Stimulated activated CD4-positive, alpha-beta T cell treated with anti-CD3 and anti-CD28 coated beads, Interleukin-15, amount 100 ng/mL, for 24 hours (primary cell): ENCODE measurements at regions not wholly inside any gene's neighbourhood (a gene's known extent, or its start where the extent isn't known, plus 50 kb on each side); places are given as distances from the start of the nearest gene placed in this dataset.
"Not testable (repeated sequence)": the region's sequence is repeated elsewhere in the genome, so short reads cannot be mapped to it uniquely, and the experiment has no call there.

ENCODE experiments used
- DNase-seq: peaks from one replicate; pipeline ENCODE4 v3.0.0-alpha.2; 2020

DNA sequence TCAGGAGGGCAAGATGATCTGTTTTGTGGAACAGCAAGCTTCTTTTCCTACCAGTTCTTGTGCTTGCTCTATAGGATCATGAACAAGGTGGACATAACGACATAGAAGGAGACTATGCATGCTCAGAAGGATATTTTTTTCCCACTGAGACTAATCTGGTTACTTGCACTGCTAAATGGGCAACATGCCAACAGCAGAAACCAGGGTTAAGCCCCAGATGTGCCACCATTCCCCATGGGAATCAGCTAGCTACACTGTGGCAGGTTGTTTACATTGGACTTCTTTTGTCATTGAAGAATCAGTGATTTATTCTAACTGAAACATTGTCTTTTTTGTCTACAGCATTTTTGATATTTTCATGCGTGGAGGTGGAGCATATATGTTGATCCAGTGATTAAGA is 165.6 kb downstream of the C4orf33 start:
- DNase-seq: no peak

DNA sequence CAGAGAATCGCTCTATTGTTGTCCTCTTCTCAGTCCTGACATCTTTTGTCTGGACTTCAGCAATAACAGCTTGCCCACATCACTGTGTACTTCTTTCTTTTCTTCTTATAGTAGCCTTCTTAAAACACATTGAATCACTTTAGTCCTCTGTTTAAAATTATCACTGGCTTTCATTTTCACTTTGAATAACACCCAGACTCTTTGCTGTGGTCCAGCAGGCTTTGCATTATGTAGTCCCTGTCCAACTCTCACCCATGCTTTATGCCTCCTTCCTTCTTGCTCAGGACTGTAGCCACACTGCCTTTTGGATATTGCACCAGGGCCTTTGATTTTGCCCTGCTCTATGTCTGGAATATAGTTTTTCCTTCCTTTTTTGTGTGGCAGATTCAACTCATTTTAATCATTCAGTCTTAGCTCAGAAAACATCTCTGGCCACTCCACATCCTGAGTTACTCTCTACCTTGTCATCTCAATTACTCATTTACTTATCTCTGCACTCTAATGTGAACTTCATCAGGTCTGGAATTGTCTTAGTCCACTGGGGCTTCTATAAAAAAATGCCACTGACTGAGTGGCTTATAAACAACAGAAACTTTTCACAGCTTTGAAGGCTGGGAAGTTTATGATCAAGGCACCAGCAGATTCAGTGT is 168.2 kb downstream of the C4orf33 start:
- DNase-seq: no peak

DNA sequence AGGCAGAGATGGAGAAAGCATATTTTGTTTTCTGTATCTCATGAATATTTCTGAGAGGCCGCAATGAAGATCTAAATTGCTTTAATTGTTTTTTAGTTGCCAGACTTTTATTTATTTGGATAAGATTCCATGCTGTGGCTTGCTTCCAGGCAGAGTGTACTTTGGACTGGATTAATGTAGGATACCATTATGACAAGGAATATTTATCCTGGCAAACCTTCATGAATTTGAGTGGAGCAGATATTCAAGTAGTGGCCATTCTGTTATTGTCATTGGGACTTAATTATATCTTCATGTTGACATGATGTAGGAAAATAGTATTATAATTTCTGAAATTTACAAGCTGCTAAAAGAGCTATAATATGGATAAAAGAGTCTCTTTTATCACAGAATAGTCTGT is 182.9 kb downstream of the C4orf33 start:
- no peak for DNase-seq

DNA sequence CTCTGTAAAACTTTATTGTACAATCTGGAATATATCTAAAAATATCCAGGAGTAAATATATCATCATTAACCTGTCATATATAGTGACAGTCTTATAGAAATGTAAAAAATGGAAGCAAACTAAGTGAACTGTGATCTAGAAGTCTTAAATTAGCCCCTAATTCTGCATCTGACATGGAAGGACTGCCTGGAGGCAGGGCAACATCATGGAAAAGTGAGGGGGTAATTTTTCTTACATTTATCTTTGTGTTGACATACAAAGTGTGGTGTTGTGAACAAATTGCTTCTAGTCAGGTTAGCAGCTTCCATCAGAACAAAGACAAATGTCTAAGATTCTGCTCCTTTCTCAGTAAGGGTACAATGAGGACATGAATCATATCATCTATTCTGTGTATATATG is 186.3 kb downstream of the C4orf33 start:
- DNase-seq: no peak

DNA sequence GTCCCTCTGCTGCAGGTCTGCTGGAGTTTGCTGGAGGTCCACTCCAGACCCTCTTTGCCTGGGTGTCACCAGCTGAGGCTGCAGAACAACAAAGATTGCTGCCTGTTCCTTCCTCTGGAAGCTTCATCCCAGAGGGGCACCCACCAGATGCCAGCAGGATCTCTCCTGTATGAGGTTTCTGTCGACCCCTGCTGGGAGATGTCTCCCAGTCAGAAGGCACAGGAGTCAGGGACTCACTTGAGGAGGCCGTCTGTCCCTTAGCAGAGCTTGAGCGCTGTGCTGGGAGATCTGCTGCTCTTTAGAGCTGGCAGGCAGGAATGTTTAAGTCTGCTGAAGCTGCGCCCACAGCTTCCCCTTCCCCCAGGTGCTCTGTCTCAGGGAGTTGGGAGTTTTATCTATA is 196.2 kb downstream of the C4orf33 start:
- DNase-seq: not testable (repeated sequence)

DNA sequence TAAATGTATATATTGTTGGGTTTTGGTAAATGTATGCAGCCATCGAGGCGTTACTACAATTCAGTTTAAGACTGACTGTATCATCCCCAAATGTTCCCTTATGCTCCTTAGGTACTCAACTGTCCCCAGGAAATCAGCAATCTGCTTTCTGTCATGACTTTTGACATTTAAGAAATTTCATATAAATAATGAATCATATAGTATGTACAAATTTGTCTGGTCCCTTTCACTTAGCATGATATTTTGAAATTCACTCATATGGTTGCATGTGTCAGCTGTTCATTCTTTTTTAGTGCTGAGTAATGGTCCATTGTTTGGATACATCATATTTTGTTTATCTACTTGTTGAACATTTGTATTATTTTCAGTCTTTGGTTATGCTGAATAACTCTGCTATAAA is 218.8 kb downstream of the C4orf33 start:
- DNase-seq: no peak

DNA sequence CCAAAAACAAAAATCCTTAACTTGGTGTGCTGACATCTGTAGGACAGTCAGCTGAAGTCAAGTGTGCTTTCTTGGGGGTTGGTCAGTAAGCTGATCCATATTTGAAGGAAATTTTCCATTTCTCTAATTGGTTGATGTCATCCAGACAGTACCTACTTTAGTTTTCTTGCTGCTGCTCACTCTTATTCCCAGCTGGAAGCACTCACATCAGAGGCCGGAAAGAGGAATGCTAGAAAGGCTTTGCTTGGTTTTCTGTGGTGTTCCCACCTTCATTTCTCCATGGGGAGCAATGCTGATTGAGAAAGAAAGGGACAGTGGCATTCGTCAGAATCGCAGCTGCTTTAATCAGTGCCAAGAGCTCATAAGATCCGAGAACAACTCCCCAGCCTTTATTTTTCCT is 227.0 kb downstream of the C4orf33 start:
- no peak for DNase-seq

DNA sequence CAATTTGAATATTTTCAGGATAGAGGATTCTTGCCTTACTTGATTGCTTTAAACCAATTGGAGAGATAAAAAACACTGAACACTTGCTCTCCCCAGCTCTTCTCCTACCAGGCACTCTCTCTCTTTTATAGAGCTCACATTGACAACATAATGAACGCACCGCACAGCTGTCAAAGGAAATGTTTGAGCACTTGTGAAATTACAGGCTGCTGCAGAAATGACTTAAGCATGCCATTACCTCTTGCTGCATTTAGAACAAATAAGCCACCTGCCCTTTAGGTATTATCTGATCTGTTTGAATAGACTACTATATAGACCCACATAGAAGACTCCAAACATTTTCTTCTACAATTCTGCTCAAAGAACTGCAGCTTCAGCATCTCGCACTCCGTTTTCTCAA is 227.7 kb downstream of the C4orf33 start:
- DNase-seq: no peak

DNA sequence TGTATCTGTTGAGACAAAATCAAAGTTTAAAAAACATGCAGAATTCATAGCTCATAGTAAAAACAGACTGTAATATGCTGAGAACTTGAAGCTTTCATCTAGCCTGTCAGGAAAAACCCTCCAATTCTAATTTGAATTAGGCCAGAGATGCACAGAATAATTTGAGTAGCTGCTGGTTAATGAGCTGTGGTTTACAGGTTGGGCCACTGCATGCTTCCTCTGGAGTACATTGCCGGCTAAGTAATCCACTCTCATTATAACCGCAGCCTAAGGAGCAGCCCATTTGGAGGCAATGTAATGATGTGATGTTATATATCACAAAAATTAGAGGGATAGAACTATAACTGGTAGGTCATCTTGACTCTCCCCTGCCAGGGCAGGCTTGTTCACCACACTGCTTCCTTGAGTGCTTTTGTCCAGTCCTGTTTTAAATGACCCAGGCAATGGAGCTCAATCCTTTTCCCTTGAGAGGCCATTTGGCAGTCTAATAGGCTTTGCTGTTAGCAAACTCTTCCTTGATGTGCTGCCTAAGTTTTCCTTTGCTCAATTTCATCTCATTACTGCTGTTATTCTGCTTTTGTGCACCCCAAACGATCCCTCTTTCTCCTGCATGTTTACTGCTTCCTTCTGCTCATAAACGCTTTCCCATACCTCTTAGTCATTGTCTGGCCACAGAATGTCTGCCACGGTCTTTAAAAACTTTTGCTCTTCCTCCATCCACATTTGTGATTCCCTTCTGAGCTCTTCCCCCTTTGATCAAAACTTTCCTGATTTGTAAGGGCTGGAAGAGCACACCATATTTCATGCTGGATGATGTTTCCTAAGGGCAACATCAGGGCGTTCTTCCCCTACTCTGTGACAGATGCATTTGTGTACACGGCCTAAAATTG is 230.9 kb downstream of the C4orf33 start:
- no peak for DNase-seq

DNA sequence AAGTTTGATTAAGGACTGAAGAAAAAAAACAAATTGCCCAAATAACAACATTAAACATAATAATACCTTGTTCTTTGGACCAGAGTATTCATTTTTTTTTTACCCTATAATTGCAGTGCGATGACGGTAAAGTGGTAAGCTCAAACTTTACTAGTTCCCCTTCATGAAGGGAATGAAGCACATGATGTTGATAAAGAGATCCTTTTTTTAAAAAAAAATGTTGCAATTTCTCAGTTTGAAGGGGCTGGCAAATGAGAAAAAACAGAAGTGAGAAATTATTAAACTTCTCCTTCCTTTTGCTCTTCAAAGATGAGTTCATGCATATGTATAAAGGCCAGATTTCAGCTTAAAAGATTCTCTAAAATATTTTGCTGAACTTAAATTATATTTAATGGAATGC is 231.7 kb downstream of the C4orf33 start:
- no peak for DNase-seq

DNA sequence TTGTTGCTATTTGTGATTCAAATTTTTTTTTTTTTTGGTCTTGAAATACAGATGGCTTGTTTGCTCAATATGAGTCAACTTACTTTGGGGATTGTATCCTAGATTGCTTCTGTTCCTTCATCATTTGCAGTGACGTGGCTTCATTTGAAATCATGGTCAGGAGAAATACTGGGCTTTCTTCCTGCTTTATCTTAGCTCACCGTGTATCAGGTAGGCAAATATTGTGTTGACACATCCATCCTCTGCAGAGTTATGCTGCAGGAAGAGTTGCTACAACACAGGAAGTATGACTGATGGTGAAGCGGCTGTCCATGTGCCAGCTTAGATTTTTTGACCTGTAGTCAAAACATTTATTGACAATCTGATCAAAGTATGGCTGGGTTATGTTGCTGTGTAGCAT is 232.2 kb downstream of the C4orf33 start:
- no peak for DNase-seq

DNA sequence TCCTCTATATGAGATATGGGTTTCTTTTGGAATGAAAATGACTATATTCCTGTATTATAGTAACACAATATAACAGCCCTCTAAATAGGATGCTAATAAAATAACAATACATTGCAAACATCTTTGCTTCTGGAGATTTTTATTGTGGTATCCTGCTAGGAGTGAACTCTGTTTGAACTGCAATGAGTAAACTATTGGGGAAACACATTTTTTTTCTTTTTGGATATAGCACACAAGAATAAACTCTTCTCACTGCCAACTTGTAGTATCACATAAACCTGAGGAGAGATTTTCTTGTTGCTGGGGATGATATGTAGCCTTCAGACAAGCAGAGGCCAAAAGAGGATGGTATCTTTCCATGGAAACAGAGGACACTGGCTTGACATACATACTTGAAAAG is 238.2 kb downstream of the C4orf33 start:
- DNase-seq: no peak

DNA sequence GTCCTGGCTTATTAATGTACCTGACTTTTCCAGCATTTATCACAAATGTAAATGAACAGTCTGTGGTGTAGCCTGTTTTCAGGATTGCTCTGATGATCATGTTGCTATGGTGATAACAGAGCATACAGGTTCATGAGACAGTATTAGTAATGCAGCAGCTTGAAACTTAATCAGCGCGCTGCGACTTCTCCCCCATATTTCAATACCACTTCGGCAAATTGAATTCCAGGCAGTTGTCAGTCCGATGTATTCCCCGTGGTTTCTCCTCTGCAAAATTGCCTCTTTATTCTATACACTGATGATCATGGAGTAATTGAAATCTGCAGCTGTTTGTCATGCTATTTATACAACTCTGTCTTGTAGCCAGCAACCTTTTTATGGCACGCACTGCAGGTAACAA is 239.3 kb downstream of the C4orf33 start:
- no peak for DNase-seq

DNA sequence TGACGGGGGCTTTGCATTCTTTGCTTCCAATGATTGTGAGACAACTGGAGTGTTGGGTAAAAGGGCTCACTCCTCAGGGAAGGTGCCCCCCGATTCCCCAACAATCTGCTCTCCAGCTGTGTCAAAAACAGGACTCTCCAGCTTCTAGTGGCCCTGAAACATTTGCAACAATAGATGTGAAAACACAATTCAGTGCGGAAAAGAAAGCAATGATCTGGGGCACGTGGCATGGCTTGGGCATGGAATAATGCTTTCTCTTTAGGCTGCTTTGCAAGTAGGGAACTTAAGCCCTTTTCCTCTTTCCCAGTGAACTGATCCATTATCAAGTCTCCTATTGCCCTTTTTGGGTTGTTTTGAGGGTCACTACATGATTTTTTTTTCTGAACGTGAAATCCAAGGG is 239.9 kb downstream of the C4orf33 start:
- DNase-seq: no peak

DNA sequence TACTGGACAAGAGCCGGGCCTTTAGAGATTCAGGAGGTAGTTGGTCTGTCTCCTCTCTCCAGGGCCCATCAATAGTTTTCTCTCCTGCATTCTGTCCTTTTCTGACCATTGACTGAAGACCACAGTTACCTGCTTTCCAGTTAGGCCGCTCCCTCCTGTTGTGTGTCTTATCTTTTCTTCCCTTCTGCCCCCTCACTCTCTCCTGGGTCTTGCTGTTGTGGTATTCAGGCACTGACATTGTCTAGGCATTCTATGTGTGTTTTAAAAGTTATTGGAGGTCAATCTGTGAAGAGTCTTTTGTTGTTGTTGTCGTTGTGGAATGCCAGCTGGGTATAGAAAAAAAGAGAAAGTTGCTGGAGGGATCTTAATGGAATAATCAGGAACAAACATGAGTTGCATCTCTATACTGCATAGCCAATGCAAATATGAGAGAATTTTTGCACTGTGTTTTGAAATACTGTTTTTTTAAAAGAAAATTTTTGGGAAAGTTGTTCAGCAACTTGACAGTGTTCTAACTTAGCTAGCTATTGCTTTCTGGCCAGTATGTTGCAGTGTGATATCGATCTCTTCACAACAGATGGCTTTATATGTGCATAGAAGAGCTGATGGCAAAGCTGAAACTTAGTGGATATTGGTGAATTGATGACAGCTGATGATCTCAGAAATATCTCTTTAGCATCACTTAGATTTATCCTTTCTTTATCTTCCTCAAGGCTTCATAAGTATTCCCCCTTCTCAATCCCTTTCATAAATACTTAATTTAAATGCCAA is 240.7 kb downstream of the C4orf33 start:
- no peak for DNase-seq

DNA sequence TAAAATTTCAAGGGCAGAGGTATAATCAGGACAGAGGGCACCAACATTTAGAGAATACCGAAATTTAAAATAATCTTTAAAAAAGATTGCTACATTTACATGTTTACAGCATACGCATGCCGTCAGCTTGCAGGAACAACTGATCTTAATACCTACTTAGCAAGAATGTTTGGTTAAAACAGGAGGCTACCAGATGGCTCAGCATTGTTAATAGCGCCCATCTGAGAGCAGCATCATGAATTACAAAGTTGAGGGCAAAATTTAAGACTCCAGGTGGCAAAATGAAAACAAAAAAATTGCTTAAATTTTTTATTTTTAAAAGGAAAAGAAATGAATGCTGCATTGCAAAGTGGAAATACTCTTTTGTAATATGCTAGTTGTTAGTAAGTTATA is 241.3 kb downstream of the C4orf33 start:
- no peak for DNase-seq

DNA sequence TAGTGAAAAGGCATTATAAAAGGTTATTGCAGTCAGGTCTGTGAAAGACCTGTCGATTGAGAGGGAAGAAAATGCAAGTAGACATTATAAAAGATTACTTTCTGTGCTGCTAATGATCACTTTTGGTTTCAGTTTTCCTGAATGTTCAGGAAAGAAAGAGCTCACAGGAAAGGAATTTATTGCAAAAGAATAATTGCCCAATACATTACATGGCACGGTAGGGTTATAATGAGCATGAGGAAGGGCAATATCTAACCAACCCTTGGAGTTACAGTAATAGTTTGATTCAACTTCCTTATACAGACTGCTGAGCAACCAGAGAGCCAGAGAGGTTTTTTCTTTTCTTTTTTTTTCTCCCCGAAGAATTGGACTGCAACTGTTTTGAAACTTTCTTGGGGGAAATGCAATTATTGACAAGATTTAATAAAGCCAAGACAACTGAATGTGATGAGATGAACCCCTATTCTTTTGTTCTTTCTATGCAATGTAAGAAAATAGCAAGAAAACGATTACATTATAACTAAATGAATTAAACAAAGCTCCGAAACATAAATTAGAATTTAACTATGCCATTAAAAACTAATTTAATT is 247.0 kb downstream of the C4orf33 start:
- no peak for DNase-seq

DNA sequence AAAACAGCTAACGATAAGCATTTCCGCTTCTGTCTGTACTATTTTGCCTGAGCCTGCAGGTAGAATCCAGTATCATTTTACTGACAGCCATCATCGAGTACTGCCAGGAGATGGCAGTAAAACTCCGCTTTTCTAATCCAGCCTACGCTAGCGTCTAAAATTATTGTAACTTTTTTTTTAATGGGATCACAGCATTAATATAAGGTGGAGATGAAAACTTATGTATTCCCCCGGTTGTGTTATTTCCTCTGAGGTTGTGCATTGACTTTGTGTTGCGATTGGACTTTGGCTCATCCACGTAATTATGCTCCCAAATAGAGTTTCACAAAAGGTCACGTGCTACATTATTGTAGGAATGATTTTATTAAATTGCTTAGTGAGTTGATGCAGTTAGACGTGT is 248.1 kb downstream of the C4orf33 start:
- DNase-seq: peak; percentile 2

DNA sequence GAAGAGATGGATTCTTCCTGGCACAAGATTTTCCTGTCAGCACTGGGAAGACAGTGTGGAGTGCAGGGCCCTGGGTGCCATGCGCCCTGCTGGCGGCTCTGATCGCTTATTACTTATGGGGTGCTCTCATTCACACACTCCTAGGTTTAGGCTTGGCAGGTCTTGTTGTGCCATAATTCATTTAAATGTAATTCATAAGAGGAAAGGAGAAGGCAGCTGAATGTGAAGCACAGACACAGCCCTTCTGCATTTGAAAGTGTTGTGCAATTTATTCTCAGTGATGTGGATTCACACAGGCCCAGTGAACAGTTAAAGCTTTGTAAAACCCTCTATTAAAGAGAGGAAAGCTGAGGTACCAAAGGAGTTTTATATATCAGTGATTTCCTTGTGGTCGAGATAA is 249.7 kb downstream of the C4orf33 start:
- no peak for DNase-seq

DNA sequence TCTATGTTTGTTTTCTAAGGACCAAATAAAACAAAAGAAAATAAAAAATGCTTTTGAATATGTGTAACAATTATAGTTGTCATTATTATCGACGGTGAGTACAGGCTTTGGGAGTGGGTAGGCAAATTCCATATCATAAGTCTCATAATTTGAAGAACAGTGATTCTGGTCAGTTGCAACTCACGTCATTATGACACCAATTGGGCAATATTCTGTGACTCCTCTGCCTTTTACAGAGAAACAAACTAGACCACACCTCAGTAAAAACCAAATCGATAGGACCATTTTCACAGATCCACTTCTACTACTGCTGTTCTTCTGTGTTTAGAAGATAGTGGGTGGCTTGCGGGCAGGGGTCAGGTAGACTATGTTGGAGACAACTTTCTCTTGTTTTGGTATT is 250.1 kb downstream of the C4orf33 start:
- DNase-seq: no peak

DNA sequence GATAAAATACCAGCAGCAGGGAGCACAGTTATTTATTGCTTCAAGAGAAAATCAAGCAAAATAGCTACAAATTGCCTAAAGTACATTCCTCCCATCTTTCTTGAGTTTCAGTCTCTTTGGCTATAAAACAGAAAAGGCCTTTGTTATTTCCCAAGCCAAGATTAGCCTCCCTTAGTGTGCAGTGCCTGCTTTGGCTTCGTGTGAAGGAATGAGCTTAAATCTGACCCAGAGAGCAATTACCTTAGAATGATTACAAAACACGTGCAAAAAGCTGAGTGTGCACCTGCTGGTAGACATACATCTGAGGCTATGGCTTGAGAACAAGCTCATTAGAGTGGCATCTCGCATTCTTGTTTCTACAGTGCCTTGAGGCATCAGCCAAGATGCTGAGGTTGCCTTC is 250.8 kb downstream of the C4orf33 start:
- DNase-seq: no peak

DNA sequence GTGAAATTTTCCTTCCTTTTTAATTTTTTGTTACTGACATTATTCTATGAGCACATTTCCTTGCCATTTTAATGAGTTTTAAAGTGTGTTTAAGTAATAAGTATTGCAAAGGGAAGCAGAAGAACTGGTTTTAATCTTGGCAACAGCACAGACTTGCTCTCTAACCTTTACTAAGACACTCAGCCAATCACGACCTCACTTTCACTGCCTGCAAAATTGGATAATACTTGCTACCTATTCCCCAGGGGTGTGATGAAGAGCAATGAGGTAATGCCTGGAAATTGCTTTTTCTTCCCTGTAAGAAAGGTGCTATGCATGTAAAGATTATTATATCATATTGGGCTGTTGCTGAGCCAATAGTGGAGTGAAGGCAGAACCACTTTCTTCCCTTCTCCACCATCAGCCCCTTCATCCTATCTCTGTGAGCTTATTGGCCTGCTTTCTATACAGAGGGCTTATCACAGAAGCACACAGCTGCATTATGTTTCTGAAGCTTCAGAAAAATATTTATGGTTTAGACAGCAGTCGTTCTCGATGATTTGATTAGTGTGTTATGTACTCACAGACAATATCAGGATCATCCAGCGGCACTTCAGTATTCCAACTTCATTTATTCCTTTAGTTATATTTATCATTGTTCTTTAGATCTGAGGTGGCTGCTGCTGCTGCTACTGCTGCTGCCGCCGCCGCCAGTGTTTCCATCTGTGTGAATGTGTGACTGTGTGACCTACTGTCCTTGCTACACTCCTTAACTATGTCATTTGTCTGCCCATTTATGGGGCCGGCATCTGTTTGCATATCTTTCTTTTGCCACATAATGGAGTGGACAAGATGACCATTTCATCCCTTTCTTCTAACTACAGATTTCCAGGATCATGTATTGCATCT is 255.1 kb downstream of the C4orf33 start:
- DNase-seq: no peak
